Liver (tissue), 8 donors: ENCODE measurements at regions not wholly inside any gene's neighbourhood (a gene's known extent, or its start where the extent isn't known, plus 50 kb on each side); places are given as distances from the start of the nearest gene placed in this dataset.

Source experiments
- DNase-seq: peaks from one replicate; pipeline ENCODE4 v3.0.0-alpha.2; 2017; ENCODE audit warnings: low spot score
- H3K27ac ChIP-seq, 2 donors: one replicate each; pipeline ENCODE4 v1.7.0; 2013; ENCODE audit warnings: inconsistent platforms in 2 of 2, low read length in 2 of 2, control low read depth in 1 of 2, low read depth in 1 of 2, mild to moderate bottlenecking in 1 of 2
- H3K27me3 ChIP-seq, 4 donors: one replicate each; pipeline versions ENCODE4 v1.6.1 to v1.7.0; 2013; ENCODE audit warnings: low read length in 3 of 4, inconsistent platforms in 1 of 4, mild to moderate bottlenecking in 1 of 4, moderate library complexity in 1 of 4; ENCODE audit not compliant: control insufficient read depth in 4 of 4, insufficient read depth in 4 of 4
- H3K36me3 ChIP-seq, 4 donors: one replicate each; pipeline versions ENCODE4 v1.6.1 to v1.7.0; 2013; ENCODE audit warnings: low read length in 3 of 4, mild to moderate bottlenecking in 3 of 4, low read depth in 1 of 4, moderate library complexity in 1 of 4; ENCODE audit not compliant: control insufficient read depth in 4 of 4, insufficient read depth in 3 of 4
- H3K4me1 ChIP-seq, 4 donors: one replicate each; pipeline versions ENCODE4 v1.6.1 to v1.7.0; 2013; ENCODE audit warnings: low read length in 3 of 4, mild to moderate bottlenecking in 3 of 4, moderate library complexity in 1 of 4; ENCODE audit not compliant: control insufficient read depth in 4 of 4, insufficient read depth in 4 of 4
- H3K4me3 ChIP-seq, 3 donors: one replicate each; pipeline versions ENCODE4 v1.6.1 to v1.7.0; 2013; ENCODE audit warnings: low read length in 3 of 3, control low read depth in 1 of 3, low read depth in 1 of 3, mild to moderate bottlenecking in 1 of 3
- H3K9ac ChIP-seq, 2 donors: one replicate each; pipeline ENCODE4 v1.7.0; 2013; ENCODE audit warnings: low read length in 2 of 2, mild to moderate bottlenecking in 2 of 2, moderate library complexity in 2 of 2, control low read depth in 1 of 2, low read depth in 1 of 2
- H3K9me3 ChIP-seq, 4 donors: one replicate each; pipeline versions ENCODE4 v1.6.1 to v1.7.0; 2013; ENCODE audit warnings: low read length in 3 of 4; ENCODE audit not compliant: control insufficient read depth in 4 of 4
- ATF3 ChIP-seq: IDR thresholded peaks from 2 replicates; pipeline ENCODE4 v1.6.1; 2016; ENCODE audit warnings: antibody characterized with exemption
- EGR1 ChIP-seq, 2 donors: IDR thresholded peaks; 2 replicates each; pipeline ENCODE4 v1.6.1; 2016 to 2018; ENCODE audit warnings: antibody characterized with exemption in 2 of 2, low read depth in 2 of 2
- FOXA1 ChIP-seq: IDR thresholded peaks from 2 replicates; pipeline ENCODE4 v1.6.1; 2016; ENCODE audit warnings: antibody characterized with exemption
- FOXA2 ChIP-seq: IDR thresholded peaks from 2 replicates; pipeline ENCODE4 v1.6.1; 2016; ENCODE audit warnings: antibody characterized with exemption
- HNF4A ChIP-seq, 2 donors: conservative IDR thresholded peaks; 2 replicates each; pipeline ENCODE4 v1.6.1; 2016; ENCODE audit warnings: antibody characterized with exemption in 2 of 2, mild to moderate bottlenecking in 2 of 2
- HNF4G ChIP-seq: IDR thresholded peaks from 2 replicates; pipeline ENCODE4 v1.6.1; 2016; ENCODE audit warnings: antibody characterized with exemption
- JUND ChIP-seq, 2 donors: IDR thresholded peaks; 2 replicates each; pipeline ENCODE4 v1.6.1; 2016; ENCODE audit warnings: antibody characterized with exemption in 2 of 2
- NR2F2 ChIP-seq: IDR thresholded peaks from 2 replicates; pipeline ENCODE4 v1.6.1; 2016; ENCODE audit warnings: antibody characterized with exemption
- RAD21 ChIP-seq, 2 donors: IDR thresholded peaks; 2 replicates each; pipeline ENCODE4 v1.6.1; 2016; ENCODE audit warnings: antibody characterized with exemption in 2 of 2, mild to moderate bottlenecking in 2 of 2
- RXRA ChIP-seq, 2 donors: IDR thresholded peaks; 2 replicates each; pipeline ENCODE4 v1.6.1; 2017 to 2018; ENCODE audit warnings: antibody characterized with exemption in 2 of 2, mild to moderate bottlenecking in 1 of 2
- SP1 ChIP-seq: IDR thresholded peaks from 2 replicates; pipeline ENCODE4 v1.6.1; 2018; ENCODE audit warnings: antibody characterized with exemption, mild to moderate bottlenecking
- TAF1 ChIP-seq: conservative IDR thresholded peaks from 2 replicates; pipeline ENCODE4 v1.6.1; 2016; ENCODE audit warnings: antibody characterized with exemption, mild to moderate bottlenecking
- YY1 ChIP-seq: IDR thresholded peaks from 2 replicates; pipeline ENCODE4 v1.6.1; 2016; ENCODE audit warnings: antibody characterized with exemption, mild to moderate bottlenecking
- ZBTB33 ChIP-seq: IDR thresholded peaks from 2 replicates; pipeline ENCODE4 v1.6.1; 2016; ENCODE audit warnings: antibody characterized with exemption
- WGBS: extraction: QIAGEN DNeasy Blood & Tissue Kit; methylation state at CpG from one replicate; pipeline ENCODE4 v1.1.7; 2013; 5-methylcytosine and 5-hydroxymethylcytosine counted together
- TF ChIP-seq, protein P1 (sequence below): fragments of 150-350 bp; IDR thresholded peaks from 2 replicates; pipeline ENCODE4 v1.5.1; 2017; ENCODE audit warnings: improper control_type of control experiment, low read depth, low read length; ENCODE audit not compliant: missing input control
- TF ChIP-seq, protein P2 (sequence below): IDR thresholded peaks from 2 replicates; pipeline ENCODE4 v1.6.1; 2016; ENCODE audit warnings: antibody characterized with exemption
- donor health status: healthy.
- donor health status: healthy.
- donor health status: healthy.
- donor health status: healthy.
- donor health status: healthy.

DNA sequence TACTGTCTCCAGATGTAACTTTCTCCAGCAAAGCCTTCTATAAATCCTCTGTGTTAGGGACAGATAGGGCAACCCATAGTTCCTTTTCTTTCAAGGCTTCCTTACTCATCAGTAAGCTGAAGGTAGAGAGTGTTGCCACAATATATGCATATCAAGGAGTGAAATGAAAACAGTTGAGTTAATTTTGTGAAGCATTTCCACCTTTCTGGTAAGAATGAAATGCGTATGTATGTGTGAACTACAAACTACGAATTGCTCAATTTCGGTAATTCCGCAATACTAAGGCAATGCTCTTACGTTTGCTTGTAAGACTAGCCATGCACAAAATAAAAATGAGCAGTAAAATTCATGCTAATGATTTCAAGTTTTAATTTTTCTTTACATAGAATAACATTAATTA, 61.2 kb upstream of the HBS1L start:
- no peak overlapping the region for H3K4me3 ChIP-seq
- no peaks in the 10 kb centered on the region for H3K27me3 ChIP-seq
- no peak overlapping the region for H3K27ac ChIP-seq
- no peak for TF ChIP-seq HNF4A (conservative IDR thresholded peaks at IDR 0.05)
- TF ChIP-seq FOXA2 = no peak
- TF ChIP-seq YY1 = no peak
- no peak for TF ChIP-seq SP1
- no peak for TF ChIP-seq TAF1
- WGBS = 72% methylated on average over 5 of the region's 5 CpGs
- H3K4me1 ChIP-seq = peaks cover 0 to 17% (median 2%) of the 10 kb centered on the region in 4 donors
- H3K9me3 ChIP-seq = no peaks in the 10 kb centered on the region
- H3K36me3 ChIP-seq = no peaks in the 10 kb centered on the region
- H3K9ac ChIP-seq = no peak overlapping the region
- DNase-seq = no peak

DNA sequence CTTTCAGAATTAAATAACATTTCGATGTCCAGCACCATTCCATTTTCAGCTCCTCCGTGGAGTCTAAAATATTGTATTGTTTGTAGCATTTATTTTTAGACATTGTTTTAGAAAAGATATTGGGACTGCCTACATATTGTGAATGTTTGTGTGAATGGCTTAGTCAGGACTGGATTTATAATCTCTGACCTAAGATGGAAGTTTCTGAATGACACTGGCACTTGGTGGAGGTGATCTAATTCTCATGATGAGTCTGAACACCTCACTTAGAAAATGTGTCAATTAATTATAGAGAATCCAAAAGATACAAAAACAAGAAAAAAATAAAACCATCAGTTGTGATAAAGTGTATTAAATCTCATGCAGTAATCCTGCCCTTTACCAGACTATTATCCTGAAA, 60.8 kb upstream of the HBS1L start:
- no peak overlapping the region for H3K27ac ChIP-seq
- no peak overlapping the region for H3K9ac ChIP-seq
- H3K4me3 ChIP-seq = no peak overlapping the region
- no peaks in the 10 kb centered on the region for H3K27me3 ChIP-seq
- peaks cover 0 to 15% (median 2%) of the 10 kb centered on the region in 4 donors for H3K4me1 ChIP-seq
- no peaks in the 10 kb centered on the region for H3K36me3 ChIP-seq
- no peaks in the 10 kb centered on the region for H3K9me3 ChIP-seq
- 91% methylated on average over 2 of the region's 2 CpGs for WGBS
- TF ChIP-seq, protein P1, sequence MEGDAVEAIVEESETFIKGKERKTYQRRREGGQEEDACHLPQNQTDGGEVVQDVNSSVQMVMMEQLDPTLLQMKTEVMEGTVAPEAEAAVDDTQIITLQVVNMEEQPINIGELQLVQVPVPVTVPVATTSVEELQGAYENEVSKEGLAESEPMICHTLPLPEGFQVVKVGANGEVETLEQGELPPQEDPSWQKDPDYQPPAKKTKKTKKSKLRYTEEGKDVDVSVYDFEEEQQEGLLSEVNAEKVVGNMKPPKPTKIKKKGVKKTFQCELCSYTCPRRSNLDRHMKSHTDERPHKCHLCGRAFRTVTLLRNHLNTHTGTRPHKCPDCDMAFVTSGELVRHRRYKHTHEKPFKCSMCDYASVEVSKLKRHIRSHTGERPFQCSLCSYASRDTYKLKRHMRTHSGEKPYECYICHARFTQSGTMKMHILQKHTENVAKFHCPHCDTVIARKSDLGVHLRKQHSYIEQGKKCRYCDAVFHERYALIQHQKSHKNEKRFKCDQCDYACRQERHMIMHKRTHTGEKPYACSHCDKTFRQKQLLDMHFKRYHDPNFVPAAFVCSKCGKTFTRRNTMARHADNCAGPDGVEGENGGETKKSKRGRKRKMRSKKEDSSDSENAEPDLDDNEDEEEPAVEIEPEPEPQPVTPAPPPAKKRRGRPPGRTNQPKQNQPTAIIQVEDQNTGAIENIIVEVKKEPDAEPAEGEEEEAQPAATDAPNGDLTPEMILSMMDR = no peak
- TF ChIP-seq FOXA2 (no peak), ZBTB33 (no peak), HNF4G (no peak), FOXA1 (no peak), TAF1 (no peak), RAD21 (IDR thresholded peaks at IDR 0.05) (no peak), YY1 (no peak), ATF3 (no peak), EGR1 (IDR thresholded peaks at IDR 0.05; ENCODE audit: low read depth in 2 of 2) (no peak), NR2F2 (no peak), RXRA (IDR thresholded peaks at IDR 0.05) (no peak), HNF4A (conservative IDR thresholded peaks at IDR 0.05) (no peak), SP1 (no peak), JUND (IDR thresholded peaks at IDR 0.05) (no peak)
- TF ChIP-seq, protein P2, sequence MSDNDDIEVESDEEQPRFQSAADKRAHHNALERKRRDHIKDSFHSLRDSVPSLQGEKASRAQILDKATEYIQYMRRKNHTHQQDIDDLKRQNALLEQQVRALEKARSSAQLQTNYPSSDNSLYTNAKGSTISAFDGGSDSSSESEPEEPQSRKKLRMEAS = no peak
- no peak for DNase-seq
